ENCODE measurements at regions not wholly inside any gene's neighbourhood (a gene's known extent, or its start where the extent isn't known, plus 50 kb on each side); places are given as distances from the start of the nearest gene placed in this dataset.

DNA sequence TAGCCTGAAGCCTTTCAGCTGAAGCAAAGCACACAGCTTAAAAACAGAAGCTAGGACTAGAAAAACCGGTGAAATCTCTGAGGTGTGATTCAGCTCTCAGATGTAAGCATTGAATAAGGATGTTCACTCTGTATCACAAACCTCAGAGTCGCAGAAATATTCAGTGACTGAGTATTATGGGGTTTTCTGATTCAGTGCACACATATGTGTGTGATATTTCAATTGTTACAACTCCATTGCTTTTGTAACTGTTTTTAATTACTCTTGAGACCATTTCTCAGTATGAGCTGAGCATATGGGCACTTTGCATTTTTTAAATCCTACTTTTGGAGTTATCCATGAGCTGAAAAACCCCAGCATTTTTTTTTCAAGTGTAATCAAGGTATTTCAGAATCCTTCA, 868.8 kb downstream of the NTRK3 start:
- TF ChIP-seq, protein P1, sequence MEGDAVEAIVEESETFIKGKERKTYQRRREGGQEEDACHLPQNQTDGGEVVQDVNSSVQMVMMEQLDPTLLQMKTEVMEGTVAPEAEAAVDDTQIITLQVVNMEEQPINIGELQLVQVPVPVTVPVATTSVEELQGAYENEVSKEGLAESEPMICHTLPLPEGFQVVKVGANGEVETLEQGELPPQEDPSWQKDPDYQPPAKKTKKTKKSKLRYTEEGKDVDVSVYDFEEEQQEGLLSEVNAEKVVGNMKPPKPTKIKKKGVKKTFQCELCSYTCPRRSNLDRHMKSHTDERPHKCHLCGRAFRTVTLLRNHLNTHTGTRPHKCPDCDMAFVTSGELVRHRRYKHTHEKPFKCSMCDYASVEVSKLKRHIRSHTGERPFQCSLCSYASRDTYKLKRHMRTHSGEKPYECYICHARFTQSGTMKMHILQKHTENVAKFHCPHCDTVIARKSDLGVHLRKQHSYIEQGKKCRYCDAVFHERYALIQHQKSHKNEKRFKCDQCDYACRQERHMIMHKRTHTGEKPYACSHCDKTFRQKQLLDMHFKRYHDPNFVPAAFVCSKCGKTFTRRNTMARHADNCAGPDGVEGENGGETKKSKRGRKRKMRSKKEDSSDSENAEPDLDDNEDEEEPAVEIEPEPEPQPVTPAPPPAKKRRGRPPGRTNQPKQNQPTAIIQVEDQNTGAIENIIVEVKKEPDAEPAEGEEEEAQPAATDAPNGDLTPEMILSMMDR (IDR thresholded peaks at IDR 0.05 in 8 of 11, conservative IDR thresholded peaks at IDR 0.05 in 3 of 11) = no peak
- no peak for TF ChIP-seq POLR2A (IDR thresholded peaks at IDR 0.05)
